ENCODE measurements at regions not wholly inside any gene's neighbourhood (a gene's known extent, or its start where the extent isn't known, plus 50 kb on each side); places are given as distances from the start of the nearest gene placed in this dataset.

DNA sequence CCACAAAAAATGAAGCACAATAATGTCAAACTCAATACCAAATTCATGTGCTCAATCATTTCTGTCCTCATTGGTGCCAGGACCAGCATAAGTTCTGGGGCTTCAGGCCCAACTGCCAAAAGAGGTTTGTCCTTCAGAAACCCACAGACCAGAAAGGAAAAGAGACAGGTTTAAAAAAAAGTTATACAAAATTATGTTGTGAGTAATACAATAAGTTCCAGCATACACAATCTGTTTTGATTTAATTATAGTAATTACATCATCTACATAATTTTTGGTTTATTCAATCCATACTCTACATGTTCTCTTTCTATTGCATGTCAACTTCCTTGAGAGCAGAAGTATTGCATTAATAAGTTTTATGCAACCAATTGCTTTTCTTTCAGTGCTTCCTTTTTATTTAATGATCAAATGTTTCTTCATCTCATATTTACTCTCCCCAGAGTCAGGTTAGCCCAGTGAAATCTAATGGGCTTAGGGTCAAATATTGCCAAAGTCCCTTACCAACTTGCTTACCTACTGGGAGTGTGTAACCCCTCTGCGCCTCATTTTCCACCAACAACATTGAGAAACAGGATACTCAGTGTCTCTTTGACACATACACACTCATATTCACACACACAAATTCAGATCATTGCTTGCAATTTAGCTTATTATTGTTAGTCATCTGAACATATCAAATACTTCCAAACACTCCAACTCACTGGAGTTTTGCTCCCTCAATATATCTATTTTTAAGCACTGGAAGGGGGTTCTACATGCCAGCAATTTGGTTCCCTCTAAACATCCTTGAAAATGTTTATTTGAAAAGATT is 424.4 kb upstream of the MARCKS start:
- H3K9ac ChIP-seq (ENCODE audit: low read length in 2 of 2) = no peak overlapping the region
- H3K27ac ChIP-seq (ENCODE audit: low read length) = no peak overlapping the region
- H3K4me1 ChIP-seq (ENCODE audit: control insufficient read depth, insufficient read depth, low read length) = no peaks in the 10 kb centered on the region
- no peaks in the 10 kb centered on the region for H3K36me3 ChIP-seq (ENCODE audit: control insufficient read depth in 2 of 2, insufficient read depth in 2 of 2, low read length in 2 of 2)
- no peak overlapping the region for H3K4me3 ChIP-seq (ENCODE audit: low read length in 2 of 2)
- H3K9me3 ChIP-seq (ENCODE audit: control insufficient read depth in 2 of 2, low read length in 2 of 2) = no peaks in the 10 kb centered on the region
- no peaks in the 10 kb centered on the region for H3K27me3 ChIP-seq (ENCODE audit: control insufficient read depth in 1 of 2, insufficient read depth in 2 of 2, low read length in 2 of 2)

DNA sequence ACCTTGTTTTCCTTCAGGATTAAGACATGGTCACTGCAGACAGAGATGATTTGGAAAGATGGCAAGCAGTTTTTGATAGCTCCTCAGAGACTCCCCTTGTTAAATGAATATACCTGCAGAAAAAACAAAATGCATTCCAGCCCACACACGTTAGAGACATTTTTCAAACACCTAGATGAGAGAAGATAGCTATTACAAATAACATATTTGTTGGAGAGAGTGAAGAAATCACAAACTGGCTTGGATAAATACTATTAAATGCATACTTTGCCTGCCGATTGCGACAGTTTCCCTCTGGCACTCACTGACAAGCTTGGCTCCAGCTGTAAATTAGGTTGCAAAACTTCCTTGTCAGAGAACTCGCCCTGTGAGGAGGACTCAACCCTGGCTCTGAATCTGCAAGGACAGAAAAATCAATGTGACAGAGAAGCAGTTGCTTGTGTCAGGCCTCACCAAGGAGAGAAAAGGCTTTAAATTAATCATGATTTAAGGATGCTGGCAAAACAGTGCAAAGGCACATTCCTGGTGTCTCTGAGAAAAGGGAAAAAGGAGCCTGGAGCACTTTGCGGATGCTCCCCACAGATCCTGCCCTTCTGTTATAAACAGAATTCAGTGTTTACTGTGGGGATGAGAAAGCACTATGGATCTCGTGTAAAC is 423.7 kb upstream of the MARCKS start:
- Histone ChIP-seq H3K9me3 (ENCODE audit: control insufficient read depth in 2 of 2, low read length in 2 of 2) (no peaks in the 10 kb centered on the region), H3K4me3 (ENCODE audit: low read length in 2 of 2) (no peak overlapping the region), H3K36me3 (ENCODE audit: control insufficient read depth in 2 of 2, insufficient read depth in 2 of 2, low read length in 2 of 2) (no peaks in the 10 kb centered on the region), H3K9ac (ENCODE audit: low read length in 2 of 2) (no peak overlapping the region), H3K27ac (ENCODE audit: low read length) (no peak overlapping the region), H3K4me1 (ENCODE audit: control insufficient read depth, insufficient read depth, low read length) (no peaks in the 10 kb centered on the region), H3K27me3 (ENCODE audit: control insufficient read depth in 1 of 2, insufficient read depth in 2 of 2, low read length in 2 of 2) (no peaks in the 10 kb centered on the region)

DNA sequence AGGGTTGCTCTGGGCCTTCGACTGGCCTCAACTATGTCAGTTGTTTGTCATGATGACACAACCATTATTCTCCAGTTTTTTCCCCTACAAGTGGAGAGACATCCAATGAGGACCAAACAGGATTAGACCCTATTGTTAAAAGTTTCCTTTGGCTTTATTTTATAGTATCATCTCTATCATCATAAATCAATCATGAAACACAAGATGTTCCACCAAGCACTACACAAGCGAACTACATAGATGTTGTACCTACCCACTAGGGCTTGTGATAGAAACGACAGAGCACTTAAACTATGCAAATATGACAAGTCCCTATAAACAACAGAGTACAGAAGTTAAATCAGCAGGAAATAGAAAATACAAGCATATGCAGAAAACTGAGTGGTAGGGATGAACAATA is 422.5 kb upstream of the MARCKS start:
- Histone ChIP-seq H3K27me3 (ENCODE audit: control insufficient read depth in 1 of 2, insufficient read depth in 2 of 2, low read length in 2 of 2) (no peaks in the 10 kb centered on the region), H3K27ac (ENCODE audit: low read length) (no peak overlapping the region), H3K9me3 (ENCODE audit: control insufficient read depth in 2 of 2, low read length in 2 of 2) (no peaks in the 10 kb centered on the region), H3K4me1 (ENCODE audit: control insufficient read depth, insufficient read depth, low read length) (no peaks in the 10 kb centered on the region), H3K4me3 (ENCODE audit: low read length in 2 of 2) (no peak overlapping the region), H3K36me3 (ENCODE audit: control insufficient read depth in 2 of 2, insufficient read depth in 2 of 2, low read length in 2 of 2) (no peaks in the 10 kb centered on the region), H3K9ac (ENCODE audit: low read length in 2 of 2) (no peak overlapping the region)

DNA sequence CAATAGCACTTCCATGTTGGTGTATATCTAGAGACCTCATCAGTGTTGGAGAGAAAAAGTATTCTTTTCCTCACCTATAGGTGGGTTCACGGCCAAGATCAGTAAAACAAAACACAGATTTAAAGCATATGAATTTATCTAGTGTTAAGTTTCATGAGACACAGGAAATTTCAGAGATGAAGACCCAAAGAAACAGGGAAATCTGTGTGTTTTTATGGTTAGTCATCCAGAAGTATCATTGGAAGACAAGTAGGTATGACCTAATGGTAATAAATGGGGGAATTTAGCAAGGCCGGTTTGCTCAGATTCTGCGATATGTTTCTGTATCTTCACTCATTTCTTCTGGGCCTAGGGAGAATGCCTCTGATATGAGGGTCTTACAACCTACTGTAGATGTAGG is 419.6 kb upstream of the MARCKS start:
- no peak overlapping the region for H3K27ac ChIP-seq (ENCODE audit: low read length)
- H3K9ac ChIP-seq (ENCODE audit: low read length in 2 of 2) = no peak overlapping the region
- no peaks in the 10 kb centered on the region for H3K9me3 ChIP-seq (ENCODE audit: control insufficient read depth in 2 of 2, low read length in 2 of 2)
- no peak overlapping the region for H3K4me3 ChIP-seq (ENCODE audit: low read length in 2 of 2)
- no peaks in the 10 kb centered on the region for H3K4me1 ChIP-seq (ENCODE audit: control insufficient read depth, insufficient read depth, low read length)
- no peaks in the 10 kb centered on the region for H3K27me3 ChIP-seq (ENCODE audit: control insufficient read depth in 1 of 2, insufficient read depth in 2 of 2, low read length in 2 of 2)
- no peaks in the 10 kb centered on the region for H3K36me3 ChIP-seq (ENCODE audit: control insufficient read depth in 2 of 2, insufficient read depth in 2 of 2, low read length in 2 of 2)

DNA sequence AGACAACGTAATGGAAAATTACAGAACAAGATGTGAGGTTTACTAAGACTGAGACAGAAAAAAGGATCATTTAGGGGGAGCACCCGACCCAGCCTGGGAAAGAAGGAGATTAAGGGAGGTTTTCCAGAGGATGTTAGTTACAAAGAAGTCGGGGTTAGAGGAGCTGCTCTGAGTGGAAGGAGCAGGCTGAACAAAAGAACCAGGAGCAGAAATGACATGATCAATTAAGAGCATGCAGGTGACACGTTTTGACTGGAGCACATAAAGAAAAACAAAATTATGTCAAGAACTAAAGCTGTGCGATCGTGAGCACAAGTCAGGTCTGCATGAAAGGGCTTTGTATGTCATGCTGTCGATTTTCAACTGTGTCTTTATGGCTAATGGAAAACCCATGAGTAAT is 417.3 kb upstream of the MARCKS start:
- Histone ChIP-seq H3K4me1 (ENCODE audit: control insufficient read depth, insufficient read depth, low read length) (no peaks in the 10 kb centered on the region), H3K36me3 (ENCODE audit: control insufficient read depth in 2 of 2, insufficient read depth in 2 of 2, low read length in 2 of 2) (no peaks in the 10 kb centered on the region), H3K9ac (ENCODE audit: low read length in 2 of 2) (no peak overlapping the region), H3K27me3 (ENCODE audit: control insufficient read depth in 1 of 2, insufficient read depth in 2 of 2, low read length in 2 of 2) (no peaks in the 10 kb centered on the region), H3K27ac (ENCODE audit: low read length) (no peak overlapping the region), H3K4me3 (ENCODE audit: low read length in 2 of 2) (no peak overlapping the region), H3K9me3 (ENCODE audit: control insufficient read depth in 2 of 2, low read length in 2 of 2) (no peaks in the 10 kb centered on the region)

DNA sequence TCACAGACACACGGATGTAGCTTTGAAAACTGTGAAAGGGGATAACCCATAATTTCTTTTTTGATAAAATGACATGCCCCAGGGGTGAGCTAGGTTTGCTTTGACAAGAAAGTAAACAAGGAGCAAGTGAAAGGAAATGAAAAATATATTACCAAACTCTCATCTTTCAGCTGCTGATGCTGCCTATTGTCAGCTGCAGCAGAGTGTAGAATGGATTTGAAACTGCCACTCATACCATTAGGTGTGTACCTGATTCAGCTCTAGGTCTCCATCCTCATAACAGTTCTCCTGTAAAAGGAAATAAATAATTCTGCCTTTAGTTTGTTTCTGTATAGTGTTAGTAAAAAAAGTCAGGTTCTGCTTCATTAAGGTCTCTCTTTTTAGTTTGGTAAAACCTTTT is 415.1 kb upstream of the MARCKS start:
- Histone ChIP-seq H3K4me3 (ENCODE audit: low read length in 2 of 2) (no peak overlapping the region), H3K9me3 (ENCODE audit: control insufficient read depth in 2 of 2, low read length in 2 of 2) (no peaks in the 10 kb centered on the region), H3K36me3 (ENCODE audit: control insufficient read depth in 2 of 2, insufficient read depth in 2 of 2, low read length in 2 of 2) (no peaks in the 10 kb centered on the region), H3K27ac (ENCODE audit: low read length) (no peak overlapping the region), H3K4me1 (ENCODE audit: control insufficient read depth, insufficient read depth, low read length) (no peaks in the 10 kb centered on the region), H3K27me3 (ENCODE audit: control insufficient read depth in 1 of 2, insufficient read depth in 2 of 2, low read length in 2 of 2) (no peaks in the 10 kb centered on the region), H3K9ac (ENCODE audit: low read length in 2 of 2) (no peak overlapping the region)

DNA sequence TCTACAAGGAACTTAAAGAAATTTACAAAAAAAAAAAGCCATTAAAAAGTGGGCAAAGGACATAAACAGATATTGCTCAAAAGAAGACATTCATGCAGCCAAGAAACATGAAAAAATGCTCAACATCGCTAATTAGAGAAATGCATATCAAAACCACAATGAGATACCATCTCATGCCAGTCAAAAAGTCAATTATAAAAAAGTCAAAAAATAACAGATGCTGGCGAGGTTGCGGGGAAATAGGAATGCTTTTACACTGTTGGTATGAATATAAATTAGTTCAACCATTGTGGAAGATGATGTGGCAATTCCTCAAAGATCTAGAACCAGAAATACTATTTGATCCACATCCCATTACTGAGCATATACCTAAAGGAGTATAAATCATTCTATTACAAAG is 411.9 kb upstream of the MARCKS start:
- H3K9me3 ChIP-seq (ENCODE audit: control insufficient read depth in 2 of 2, low read length in 2 of 2) = no peaks in the 10 kb centered on the region
- H3K27ac ChIP-seq (ENCODE audit: low read length) = no peak overlapping the region
- H3K9ac ChIP-seq (ENCODE audit: low read length in 2 of 2) = no peak overlapping the region
- H3K27me3 ChIP-seq (ENCODE audit: control insufficient read depth in 1 of 2, insufficient read depth in 2 of 2, low read length in 2 of 2) = no peaks in the 10 kb centered on the region
- no peaks in the 10 kb centered on the region for H3K4me1 ChIP-seq (ENCODE audit: control insufficient read depth, insufficient read depth, low read length)
- no peaks in the 10 kb centered on the region for H3K36me3 ChIP-seq (ENCODE audit: control insufficient read depth in 2 of 2, insufficient read depth in 2 of 2, low read length in 2 of 2)
- H3K4me3 ChIP-seq (ENCODE audit: low read length in 2 of 2) = no peak overlapping the region

DNA sequence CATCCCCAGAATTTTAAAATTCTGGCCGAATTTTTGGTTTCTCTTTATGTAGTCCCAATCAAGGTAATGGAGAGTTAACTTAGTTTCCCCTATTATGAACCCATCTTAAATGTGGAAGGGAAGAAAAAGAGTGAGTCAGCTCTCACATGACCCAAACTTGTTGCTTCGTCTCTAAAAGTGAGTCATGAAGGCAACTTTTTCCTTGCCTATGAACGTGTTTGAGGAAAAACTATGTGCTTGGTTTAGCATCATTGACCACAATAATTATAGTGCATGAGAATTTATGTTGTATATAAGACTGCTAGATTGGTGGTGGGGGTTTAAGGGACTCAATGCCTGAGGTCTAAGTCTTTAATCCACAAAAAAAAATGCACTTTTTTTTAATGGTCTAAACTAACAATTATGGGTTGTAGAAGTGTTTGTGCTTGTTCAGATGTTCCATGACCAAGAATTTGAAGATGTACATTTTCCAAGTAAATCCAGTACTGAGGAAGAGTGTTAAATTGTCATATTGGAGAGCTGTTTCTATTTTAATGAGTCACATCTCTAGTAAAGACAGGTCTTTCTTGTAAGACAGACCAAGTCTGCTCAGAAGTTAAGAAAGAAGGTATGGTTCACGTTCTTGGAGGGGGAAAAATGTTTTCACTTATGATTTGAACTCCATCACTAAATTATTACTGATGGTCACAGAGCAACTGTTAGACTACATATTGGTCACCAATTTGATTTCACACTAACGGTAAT is 409.9 kb upstream of the MARCKS start:
- Histone ChIP-seq H3K9me3 (ENCODE audit: control insufficient read depth in 2 of 2, low read length in 2 of 2) (no peaks in the 10 kb centered on the region), H3K4me1 (ENCODE audit: control insufficient read depth, insufficient read depth, low read length) (no peaks in the 10 kb centered on the region), H3K9ac (ENCODE audit: low read length in 2 of 2) (no peak overlapping the region), H3K27me3 (ENCODE audit: control insufficient read depth in 1 of 2, insufficient read depth in 2 of 2, low read length in 2 of 2) (no peaks in the 10 kb centered on the region), H3K36me3 (ENCODE audit: control insufficient read depth in 2 of 2, insufficient read depth in 2 of 2, low read length in 2 of 2) (no peaks in the 10 kb centered on the region), H3K4me3 (ENCODE audit: low read length in 2 of 2) (no peak overlapping the region), H3K27ac (ENCODE audit: low read length) (no peak overlapping the region)

DNA sequence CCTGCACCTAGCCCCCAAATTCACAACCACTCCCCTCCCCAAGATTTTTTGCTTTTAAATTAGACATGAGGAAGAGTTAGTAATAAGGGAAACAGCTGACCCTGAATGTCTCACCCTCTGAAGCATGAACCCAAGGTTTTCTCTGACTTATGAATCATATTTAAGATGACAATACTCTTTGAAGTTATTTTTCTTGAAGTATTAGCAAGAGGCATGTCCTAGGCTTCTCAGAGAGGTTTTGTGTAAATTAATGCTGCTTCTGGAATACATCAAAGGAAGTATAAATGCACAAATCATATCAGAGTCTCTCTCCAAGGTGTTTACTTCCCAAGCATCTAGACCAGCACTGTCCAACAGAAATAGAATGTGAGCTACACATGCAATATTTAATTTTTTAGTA is 408.1 kb upstream of the MARCKS start:
- no peaks in the 10 kb centered on the region for H3K27me3 ChIP-seq (ENCODE audit: control insufficient read depth in 1 of 2, insufficient read depth in 2 of 2, low read length in 2 of 2)
- no peak overlapping the region for H3K9ac ChIP-seq (ENCODE audit: low read length in 2 of 2)
- peak overlapping the region; percentile 18 for H3K27ac ChIP-seq (ENCODE audit: low read length)
- H3K36me3 ChIP-seq (ENCODE audit: control insufficient read depth in 2 of 2, insufficient read depth in 2 of 2, low read length in 2 of 2) = no peaks in the 10 kb centered on the region
- H3K4me1 ChIP-seq (ENCODE audit: control insufficient read depth, insufficient read depth, low read length) = no peaks in the 10 kb centered on the region
- no peak overlapping the region for H3K4me3 ChIP-seq (ENCODE audit: low read length in 2 of 2)
- no peaks in the 10 kb centered on the region for H3K9me3 ChIP-seq (ENCODE audit: control insufficient read depth in 2 of 2, low read length in 2 of 2)

DNA sequence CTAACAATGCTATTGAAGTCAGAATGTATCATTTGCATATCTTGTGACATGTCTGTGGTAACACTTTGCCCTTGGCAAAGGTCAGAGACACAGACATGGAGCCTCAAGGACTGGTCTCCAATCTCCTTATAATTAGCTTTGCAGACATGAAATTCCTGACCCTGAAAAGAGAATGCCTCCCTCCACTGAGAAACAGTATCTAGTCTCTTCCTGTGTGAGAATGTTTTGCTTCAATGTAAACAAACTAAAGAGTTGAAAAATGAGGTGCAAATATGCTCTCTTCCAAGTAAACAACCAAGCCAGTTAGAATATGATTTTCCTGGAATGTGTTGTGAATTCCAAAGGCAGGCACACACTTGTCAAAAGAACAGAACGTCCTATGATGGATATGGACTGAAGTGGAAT is 407.1 kb upstream of the MARCKS start:
- H3K9ac ChIP-seq (ENCODE audit: low read length in 2 of 2) = no peak overlapping the region
- H3K27me3 ChIP-seq (ENCODE audit: control insufficient read depth in 1 of 2, insufficient read depth in 2 of 2, low read length in 2 of 2) = no peaks in the 10 kb centered on the region
- no peaks in the 10 kb centered on the region for H3K9me3 ChIP-seq (ENCODE audit: control insufficient read depth in 2 of 2, low read length in 2 of 2)
- no peak overlapping the region for H3K4me3 ChIP-seq (ENCODE audit: low read length in 2 of 2)
- H3K36me3 ChIP-seq (ENCODE audit: control insufficient read depth in 2 of 2, insufficient read depth in 2 of 2, low read length in 2 of 2) = no peaks in the 10 kb centered on the region
- H3K27ac ChIP-seq (ENCODE audit: low read length) = no peak overlapping the region
- no peaks in the 10 kb centered on the region for H3K4me1 ChIP-seq (ENCODE audit: control insufficient read depth, insufficient read depth, low read length)

DNA sequence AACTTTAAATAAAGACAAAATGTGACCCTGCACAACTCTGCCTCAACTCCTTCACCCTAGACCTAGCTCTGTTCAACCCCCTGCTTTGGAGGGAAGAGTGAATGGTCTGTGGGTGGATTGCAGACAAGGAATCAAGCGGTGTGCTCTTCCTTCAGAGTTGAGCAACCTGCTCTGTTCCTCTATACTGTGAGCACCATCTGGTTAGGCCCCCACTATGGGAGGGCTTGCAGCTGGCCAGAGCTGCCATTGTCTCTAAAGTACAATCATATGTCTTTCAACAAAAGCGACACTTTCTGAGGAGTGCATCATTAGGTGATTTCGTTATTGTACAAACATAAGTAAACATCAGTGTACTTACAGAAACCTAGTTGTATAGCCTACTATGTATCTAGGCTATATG is 406.1 kb upstream of the MARCKS start:
- H3K4me1 ChIP-seq (ENCODE audit: control insufficient read depth, insufficient read depth, low read length) = no peaks in the 10 kb centered on the region
- no peak overlapping the region for H3K9ac ChIP-seq (ENCODE audit: low read length in 2 of 2)
- no peaks in the 10 kb centered on the region for H3K9me3 ChIP-seq (ENCODE audit: control insufficient read depth in 2 of 2, low read length in 2 of 2)
- no peaks in the 10 kb centered on the region for H3K27me3 ChIP-seq (ENCODE audit: control insufficient read depth in 1 of 2, insufficient read depth in 2 of 2, low read length in 2 of 2)
- H3K27ac ChIP-seq (ENCODE audit: low read length) = no peak overlapping the region
- H3K4me3 ChIP-seq (ENCODE audit: low read length in 2 of 2) = no peak overlapping the region
- no peaks in the 10 kb centered on the region for H3K36me3 ChIP-seq (ENCODE audit: control insufficient read depth in 2 of 2, insufficient read depth in 2 of 2, low read length in 2 of 2)
